ENCODE measurements at regions not wholly inside any gene's neighbourhood (a gene's known extent, or its start where the extent isn't known, plus 50 kb on each side); places are given as distances from the start of the nearest gene placed in this dataset.

GRCh38 chr4:185920691-185921260 is 108.8 kb upstream of the SORBS2 start:
- Histone ChIP-seq H2BK12ac (ENCODE audit: low read depth, low read length) (no peak overlapping the region), H3K36me3 (ENCODE audit: control insufficient read depth in 2 of 4, insufficient read depth in 4 of 4, low read length in 3 of 4) (no peaks in the 10 kb centered on the region), H3K79me2 (ENCODE audit: control insufficient read depth in 1 of 2, insufficient read depth in 2 of 2, low read length in 2 of 2) (no peaks in the 10 kb centered on the region), H2BK5ac (ENCODE audit: low read depth, low read length) (no peak overlapping the region), H3K27me3 (replicated peaks in 1 of 4; ENCODE audit: control insufficient read depth in 3 of 4, extremely low read depth in 1 of 4, insufficient read depth in 3 of 4, low read length in 3 of 4) (no peaks in the 10 kb centered on the region), H3K9me3 (ENCODE audit: insufficient read depth in 2 of 2, low read depth in 1 of 2, low read length in 1 of 2) (peaks cover 4% of the 10 kb centered on the region in 2 experiments; a peak in 3 of 4 replicates), H2AK5ac (ENCODE audit: low read depth, low read length) (no peak overlapping the region), H4K91ac (replicated peaks; ENCODE audit: insufficient read length, low read length) (no peak overlapping the region), H3K18ac (ENCODE audit: extremely low read depth, low read length) (no peak overlapping the region), H3K27ac (ENCODE audit: low read depth, low read length) (no peak overlapping the region), H3K23ac (ENCODE audit: insufficient read length) (no peak overlapping the region), H3K23me2 (ENCODE audit: low read depth, low read length) (no peaks in the 10 kb centered on the region), H2BK20ac (ENCODE audit: low read length) (no peak overlapping the region), H3K79me1 (ENCODE audit: low read depth, low read length) (no peaks in the 10 kb centered on the region), H2BK15ac (ENCODE audit: low read length) (no peak overlapping the region), H3K9ac (replicated peaks in 1 of 4; ENCODE audit: extremely low read depth in 1 of 4, low read depth in 3 of 4, low read length in 3 of 4) (no peak overlapping the region), H4K5ac (ENCODE audit: insufficient read length, low read depth, low read length) (no peak overlapping the region), H2AFZ (ENCODE audit: low read length) (no peak overlapping the region; the same call in 1 of the 2 replicates), H3K4me3 (ENCODE audit: extremely low read depth in 1 of 4, insufficient read depth in 2 of 4, low read depth in 3 of 4, low read length in 4 of 4) (no peak overlapping the region), H3K4ac (replicated peaks; ENCODE audit: insufficient read length, low read depth, low read length) (no peak overlapping the region), H3K4me1 (replicated peaks in 1 of 4; ENCODE audit: control insufficient read depth in 3 of 4, insufficient read depth in 4 of 4, low read length in 3 of 4) (peaks cover 0 to 8% (median 4%) of the 10 kb centered on the region in 4 experiments; a peak in 5 of 7 replicates), H3K56ac (replicated peaks; ENCODE audit: insufficient read length, low read depth, low read length) (no peak overlapping the region), H4K8ac (ENCODE audit: extremely low read depth, insufficient read depth, low read length) (no peak overlapping the region), H3K4me2 (ENCODE audit: insufficient read depth in 1 of 2, low read depth in 2 of 2, low read length in 2 of 2) (no peak overlapping the region), H2BK120ac (replicated peaks; ENCODE audit: low read depth, low read length) (no peak overlapping the region), H4K20me1 (replicated peaks in 1 of 2; ENCODE audit: control insufficient read depth in 1 of 2, insufficient read depth in 2 of 2, low read length in 2 of 2) (no peaks in the 10 kb centered on the region), H3K14ac (ENCODE audit: insufficient read length) (no peak overlapping the region)
- peak; percentile 45 for FAIRE-seq
- CTCF ChIA-PET (ENCODE audit: partially characterized antibody): interaction anchor here (0.9 kb wide), 1 partner anchor 14 kb away, joined by 3 read pairs; no protein-coding TSS in a partner anchor
- 83% methylated on average over 10 of the region's 10 CpGs; no CpG with 5 or more reads in 1 of the 2 experiments for WGBS, 2 experiments (ENCODE audit: extremely low coverage in 1 of 2, insufficient coverage in 1 of 2, insufficient read length in 1 of 2, insufficient replicate concordance in 2 of 2, low coverage in 1 of 2, low lambda C conversion rate in 2 of 2, missing lambda C conversion rate in 1 of 2)
- DNase-seq (ENCODE audit: low read depth in 1 of 2, low spot score in 2 of 2): no peak
- POLR2A ChIA-PET (ENCODE audit: partially characterized antibody): no interaction called here
- TF ChIP-seq RXRA (IDR thresholded peaks at IDR 0.05; ENCODE audit: insufficient read depth, low read depth, low read length) (no peak), ASH2L (IDR thresholded peaks at IDR 0.05; ENCODE audit: low read length) (no peak), TBP (IDR thresholded peaks at IDR 0.05; ENCODE audit: low read depth, low read length) (no peak), POLR2A (IDR thresholded peaks at IDR 0.05; ENCODE audit: control extremely low read depth in 1 of 2, low read depth in 2 of 2, low read length in 2 of 2) (no peak), PHF8 (conservative IDR thresholded peaks at IDR 0.05; ENCODE audit: low read depth, low read length) (no peak), TAF7 (optimal IDR thresholded peaks at IDR 0.05; ENCODE audit: borderline replicate concordance, low read depth, low read length) (no peak), SUZ12 (IDR thresholded peaks at IDR 0.05; ENCODE audit: low read length) (no peak), NRF1 (IDR thresholded peaks at IDR 0.05; ENCODE audit: low read depth, low read length) (no peak), SP1 (IDR thresholded peaks at IDR 0.05; ENCODE audit: low read depth, low read length) (no peak), CREB1 (IDR thresholded peaks at IDR 0.05) (no peak), SRF (IDR thresholded peaks at IDR 0.05; ENCODE audit: low read depth, low read length) (no peak), SP2 (IDR thresholded peaks at IDR 0.05; ENCODE audit: low read length) (no peak)
- TF ChIP-seq, protein P1, sequence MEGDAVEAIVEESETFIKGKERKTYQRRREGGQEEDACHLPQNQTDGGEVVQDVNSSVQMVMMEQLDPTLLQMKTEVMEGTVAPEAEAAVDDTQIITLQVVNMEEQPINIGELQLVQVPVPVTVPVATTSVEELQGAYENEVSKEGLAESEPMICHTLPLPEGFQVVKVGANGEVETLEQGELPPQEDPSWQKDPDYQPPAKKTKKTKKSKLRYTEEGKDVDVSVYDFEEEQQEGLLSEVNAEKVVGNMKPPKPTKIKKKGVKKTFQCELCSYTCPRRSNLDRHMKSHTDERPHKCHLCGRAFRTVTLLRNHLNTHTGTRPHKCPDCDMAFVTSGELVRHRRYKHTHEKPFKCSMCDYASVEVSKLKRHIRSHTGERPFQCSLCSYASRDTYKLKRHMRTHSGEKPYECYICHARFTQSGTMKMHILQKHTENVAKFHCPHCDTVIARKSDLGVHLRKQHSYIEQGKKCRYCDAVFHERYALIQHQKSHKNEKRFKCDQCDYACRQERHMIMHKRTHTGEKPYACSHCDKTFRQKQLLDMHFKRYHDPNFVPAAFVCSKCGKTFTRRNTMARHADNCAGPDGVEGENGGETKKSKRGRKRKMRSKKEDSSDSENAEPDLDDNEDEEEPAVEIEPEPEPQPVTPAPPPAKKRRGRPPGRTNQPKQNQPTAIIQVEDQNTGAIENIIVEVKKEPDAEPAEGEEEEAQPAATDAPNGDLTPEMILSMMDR (IDR thresholded peaks at IDR 0.05; ENCODE audit: control extremely low read depth in 1 of 3, insufficient read depth in 1 of 3, low read depth in 1 of 3, low read length in 3 of 3): no peak

Data from H1 (cell line).